HCT116 (cell line): ENCODE measurements at regions not wholly inside any gene's neighbourhood (a gene's known extent, or its start where the extent isn't known, plus 50 kb on each side); places are given as distances from the start of the nearest gene placed in this dataset.

ENCODE experiments used
- EZH2 ChIP-seq: fragments of 200-600 bp; sonication (generic); IDR thresholded peaks from 2 replicates; pipeline ENCODE4 v1.6.1; 2017; ENCODE audit warnings: antibody characterized with exemption, mixed run types
- POLR2AphosphoS5 ChIP-seq: IDR thresholded peaks from 2 replicates; pipeline ENCODE4 v1.6.1; 2011; ENCODE audit warnings: mild to moderate bottlenecking, low read depth, low read length, moderate library complexity

- TF ChIP-seq EZH2 (no peak), POLR2AphosphoS5 (no peak)
Measured at GRCh38 chr7:152968514-152968913, 209.0 kb downstream of the ACTR3B start.
